Superior temporal gyrus (tissue), 1 donor: ENCODE measurements at regions not wholly inside any gene's neighbourhood (a gene's known extent, or its start where the extent isn't known, plus 50 kb on each side); places are given as distances from the start of the nearest gene placed in this dataset.

Experiments
- DNase-seq: peaks from one replicate; pipeline ENCODE4 v3.0.0-alpha.2; 2016; ENCODE audit errors: extremely low spot score

DNA sequence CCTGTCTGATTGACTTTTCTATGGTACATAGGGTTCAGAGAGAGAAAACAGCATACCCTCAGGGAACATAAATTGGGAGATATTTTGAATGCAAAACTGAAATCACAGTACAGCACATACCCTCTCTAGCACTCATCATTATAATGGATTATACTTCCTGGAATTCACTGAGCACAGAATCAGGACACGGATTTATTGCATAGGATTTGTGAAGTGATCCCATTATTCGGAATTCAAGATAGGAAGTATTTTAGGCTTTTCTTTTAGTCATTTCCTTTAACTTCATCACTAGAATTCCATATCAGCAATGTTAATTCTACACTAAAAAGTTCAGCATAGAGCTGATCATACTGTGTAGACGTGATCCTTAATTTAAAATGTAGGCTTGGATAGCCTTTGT lies 407.0 kb downstream of the PID1 start:
- no peak for DNase-seq

DNA sequence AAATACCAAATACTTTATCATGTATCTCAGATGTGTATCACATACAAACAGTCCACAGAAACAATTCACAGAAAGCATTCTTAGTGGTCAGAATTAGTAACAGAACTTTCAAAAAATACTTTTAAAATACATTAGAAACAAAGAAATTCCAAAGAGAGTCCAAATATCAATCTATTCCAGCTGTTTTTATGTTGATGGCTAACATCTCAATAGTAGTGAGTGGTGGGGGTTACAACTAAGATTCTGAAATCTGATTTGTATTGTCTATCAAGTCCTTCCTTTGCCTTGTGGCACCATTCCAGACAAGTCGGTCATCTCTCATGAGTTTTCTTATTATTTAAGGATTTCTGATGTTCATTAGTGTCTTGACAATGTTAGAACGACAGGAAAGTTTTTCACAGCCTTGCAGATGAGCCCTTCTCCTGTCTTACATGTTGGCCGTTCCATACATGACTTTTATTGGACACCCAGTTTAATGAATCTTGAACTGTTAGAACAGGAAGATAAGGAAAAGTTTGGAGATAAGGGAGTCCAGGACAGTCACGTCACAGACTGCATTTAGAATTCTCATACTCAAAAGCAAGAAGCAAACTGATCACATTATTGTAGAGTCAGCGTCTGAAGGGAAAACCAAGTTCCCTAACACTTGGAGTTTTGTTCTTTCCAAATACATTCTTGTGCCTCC lies 410.3 kb downstream of the PID1 start:
- DNase-seq = no peak

DNA sequence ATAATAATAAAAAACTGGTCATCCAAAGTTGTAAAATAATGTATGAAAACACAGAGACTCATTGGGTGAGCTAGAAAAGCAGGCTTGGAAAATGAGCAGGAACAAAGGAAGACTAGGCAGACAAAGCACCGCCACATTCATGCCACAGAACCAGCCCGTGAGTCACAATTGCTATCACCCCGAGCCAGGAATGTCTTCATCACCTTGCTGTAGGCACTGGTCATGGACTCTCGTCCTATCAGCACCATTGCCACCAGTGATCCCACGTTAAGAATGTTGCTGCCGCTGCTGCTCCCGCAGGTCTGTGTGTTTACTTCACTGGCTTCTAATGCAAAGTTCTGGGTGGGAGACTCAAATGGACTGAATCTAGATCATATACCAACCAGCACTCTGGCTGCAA lies 417.9 kb downstream of the PID1 start:
- DNase-seq = no peak

DNA sequence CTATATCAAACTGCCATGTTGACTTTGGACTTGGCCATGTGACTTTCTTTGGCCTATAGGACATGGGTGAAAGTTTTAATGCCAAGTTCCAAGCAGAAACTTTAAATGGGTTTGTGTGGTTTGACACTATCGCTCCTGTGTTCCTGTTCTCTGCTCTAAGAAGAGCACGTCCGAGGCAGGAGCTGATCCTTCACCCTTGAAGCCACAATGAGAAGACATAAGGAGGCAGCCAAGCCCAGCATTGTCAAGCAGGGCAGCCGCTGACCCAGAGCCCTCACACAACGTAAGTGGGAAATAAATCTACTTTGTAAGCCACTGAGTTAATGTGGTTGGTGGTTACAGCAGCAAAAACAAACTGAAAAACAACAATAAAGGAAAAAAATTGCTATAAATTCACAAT lies 422.4 kb downstream of the PID1 start:
- DNase-seq = no peak

DNA sequence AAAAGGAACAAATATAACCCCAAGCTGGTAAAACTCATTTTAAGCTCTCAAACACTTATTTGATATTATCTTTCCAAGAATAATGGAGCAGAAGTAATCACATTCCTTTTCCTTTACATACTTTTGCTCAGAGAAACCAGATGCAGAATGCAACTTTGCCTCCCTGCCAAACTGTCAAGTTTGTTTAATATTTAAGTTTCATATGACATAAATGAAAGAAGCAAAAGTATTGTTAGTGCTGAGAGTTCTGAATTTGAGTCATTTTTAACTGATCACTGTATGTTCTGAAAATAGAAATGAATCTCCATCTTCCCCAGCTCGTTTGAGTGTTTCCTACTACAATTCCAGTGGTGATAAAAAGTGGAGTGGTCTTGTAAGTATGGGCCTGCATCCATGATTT lies 423.4 kb downstream of the PID1 start:
- DNase-seq = no peak

DNA sequence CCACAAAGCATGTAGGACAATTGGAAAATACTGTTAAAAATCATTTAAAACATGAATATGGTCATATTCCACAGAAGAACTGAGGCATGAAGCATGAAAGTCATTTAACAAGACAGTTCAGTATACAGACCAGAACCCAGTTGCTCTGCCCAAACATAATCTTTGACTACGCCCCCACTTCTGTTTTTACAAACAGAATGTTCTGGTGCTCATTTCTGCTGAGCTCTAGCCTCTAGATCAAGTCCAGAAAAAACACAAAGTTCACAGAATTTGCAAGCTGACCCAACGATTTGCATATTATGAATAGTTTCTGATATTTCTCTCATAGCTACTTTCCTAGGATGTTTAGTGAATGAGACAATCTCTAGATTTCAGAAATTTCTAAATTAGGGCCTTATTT lies 424.9 kb downstream of the PID1 start:
- DNase-seq = no peak

DNA sequence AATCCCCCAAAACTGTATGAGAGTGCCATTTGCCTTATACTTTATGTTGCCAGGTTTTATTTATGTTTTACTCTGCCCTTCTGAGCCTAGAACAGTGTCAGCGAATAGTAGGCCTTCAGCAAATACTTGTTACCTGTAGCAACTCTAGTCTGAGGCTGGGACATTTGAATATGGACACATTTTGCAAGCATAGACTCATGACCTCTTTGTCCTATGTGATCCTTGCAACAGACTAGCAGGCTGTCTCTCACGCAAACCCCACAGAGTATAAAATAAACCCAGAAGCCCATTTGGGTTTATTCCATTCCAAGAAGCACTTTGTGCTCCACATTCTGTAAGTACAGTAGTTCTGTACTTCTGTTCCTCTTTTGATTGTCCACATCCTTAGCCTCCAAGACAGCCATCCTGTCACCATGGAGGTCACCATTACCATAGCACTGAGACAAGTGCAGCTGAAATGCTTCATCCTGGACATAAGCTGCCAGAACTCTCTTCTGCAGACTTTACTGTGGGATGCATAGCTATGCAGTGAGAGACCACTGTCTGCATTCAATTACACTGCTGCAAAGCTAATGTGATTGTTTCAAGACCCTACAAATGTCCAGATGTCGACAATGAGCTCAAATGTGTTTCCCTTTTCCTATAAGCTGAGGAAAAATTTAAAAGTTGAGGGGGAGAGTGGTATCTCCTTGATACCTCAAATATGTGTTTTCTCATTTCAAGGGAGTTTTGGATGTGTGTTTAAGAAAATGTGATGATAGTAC lies 425.7 kb downstream of the PID1 start:
- DNase-seq = no peak

DNA sequence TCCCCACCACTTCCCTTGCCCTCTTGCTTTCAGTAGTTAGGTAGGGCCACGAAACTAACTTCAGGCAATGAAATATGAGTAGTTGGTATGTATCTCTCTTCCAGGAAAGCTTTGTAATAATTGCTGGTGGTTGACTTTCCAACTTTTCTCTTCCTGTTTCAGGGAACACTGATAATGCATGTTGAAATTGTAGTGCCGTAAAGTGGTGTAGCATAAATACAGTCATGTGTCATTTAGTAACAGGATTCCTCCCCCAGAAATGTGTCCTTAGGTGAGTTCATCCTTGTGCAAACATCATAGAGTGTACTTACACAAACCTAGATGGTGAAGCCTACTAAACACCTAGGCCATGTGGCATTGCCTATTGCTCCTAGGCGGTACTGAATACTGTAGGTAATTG lies 429.2 kb downstream of the PID1 start:
- no peak for DNase-seq

DNA sequence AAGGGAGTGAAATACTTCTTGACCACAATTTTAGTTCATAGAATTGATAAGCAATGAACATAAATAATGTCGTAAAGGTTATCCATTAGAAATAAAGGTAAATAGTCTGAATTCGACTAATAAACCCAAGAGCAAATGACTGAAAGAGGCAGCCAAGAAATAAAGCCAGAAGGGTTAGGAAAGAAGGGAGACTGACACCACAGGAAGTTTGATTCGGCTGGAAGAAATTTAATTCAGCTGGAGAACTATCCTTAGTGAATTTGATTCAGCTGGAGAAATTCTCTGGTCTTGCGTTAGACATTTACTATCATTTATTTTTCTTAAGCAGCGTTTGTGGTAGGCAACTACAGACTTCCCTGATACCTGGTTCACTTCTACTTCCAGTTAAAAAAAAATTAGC lies 429.6 kb downstream of the PID1 start:
- DNase-seq = no peak

DNA sequence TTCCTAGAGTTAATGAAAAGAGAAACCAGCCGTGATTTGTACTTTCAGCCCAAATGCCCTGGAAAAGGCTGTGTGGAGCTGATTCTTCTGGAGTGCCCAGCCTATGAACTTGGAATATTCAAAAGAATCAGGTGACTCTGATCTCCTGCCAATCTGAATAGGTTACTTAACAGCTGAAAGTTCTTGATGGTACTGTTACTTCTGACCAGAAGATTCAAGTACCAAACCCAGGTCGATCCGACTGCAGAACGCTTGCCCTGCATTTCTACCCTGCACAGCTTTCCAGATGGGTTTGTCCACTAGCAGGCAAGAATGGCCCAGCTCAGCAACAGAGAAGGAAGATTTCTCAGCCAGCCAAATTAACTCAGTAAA lies 430.4 kb downstream of the PID1 start:
- no peak for DNase-seq

DNA sequence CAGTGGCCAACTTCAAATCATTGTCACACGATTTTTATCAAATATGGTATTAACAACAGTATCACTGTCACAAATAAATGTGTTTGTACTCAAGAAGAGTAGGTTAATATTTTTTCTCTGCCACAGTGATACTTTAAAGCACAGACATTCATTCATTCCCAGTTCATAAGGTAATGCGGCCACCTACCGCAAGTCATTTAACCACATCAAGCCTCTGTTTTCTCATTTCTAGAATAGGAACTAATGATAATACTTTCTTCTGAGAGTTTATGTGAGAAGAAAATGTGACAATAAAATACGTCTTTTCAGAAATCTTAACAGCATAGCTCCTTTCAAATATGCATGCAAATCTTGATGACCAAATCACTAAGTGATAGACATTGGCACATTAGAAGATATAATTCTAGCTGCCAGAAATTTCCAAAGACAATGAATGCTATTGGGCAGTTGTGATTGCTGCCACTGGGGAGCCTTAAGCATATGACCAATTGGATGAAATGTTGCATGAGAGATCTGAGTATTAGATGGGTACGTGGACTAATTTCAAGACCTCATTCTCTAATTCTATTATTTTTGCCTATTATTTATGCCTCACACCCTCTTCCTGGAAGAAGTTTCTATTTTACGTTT lies 430.9 kb downstream of the PID1 start:
- DNase-seq = no peak

DNA sequence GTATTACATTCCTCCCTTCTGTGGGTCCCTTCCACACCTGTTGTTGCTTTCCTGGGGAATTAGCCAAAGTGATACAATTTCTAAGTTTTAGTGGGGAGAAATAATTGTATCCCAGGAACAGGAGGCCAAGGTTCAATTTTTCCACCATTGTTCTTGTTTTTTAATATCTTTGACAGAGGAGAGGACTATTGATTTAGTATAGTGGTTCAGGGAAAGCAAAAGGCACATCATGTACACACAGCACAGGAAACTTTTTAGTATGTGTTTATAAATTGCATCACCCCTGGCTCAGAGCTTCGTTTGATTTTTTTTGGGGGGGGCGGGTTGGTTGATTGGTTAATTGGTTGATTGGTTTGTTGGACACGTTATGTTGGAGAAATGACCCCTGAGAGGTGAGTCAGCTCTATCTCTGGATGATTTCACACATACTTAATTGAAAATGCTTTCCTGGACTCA lies 431.6 kb downstream of the PID1 start:
- no peak for DNase-seq

DNA sequence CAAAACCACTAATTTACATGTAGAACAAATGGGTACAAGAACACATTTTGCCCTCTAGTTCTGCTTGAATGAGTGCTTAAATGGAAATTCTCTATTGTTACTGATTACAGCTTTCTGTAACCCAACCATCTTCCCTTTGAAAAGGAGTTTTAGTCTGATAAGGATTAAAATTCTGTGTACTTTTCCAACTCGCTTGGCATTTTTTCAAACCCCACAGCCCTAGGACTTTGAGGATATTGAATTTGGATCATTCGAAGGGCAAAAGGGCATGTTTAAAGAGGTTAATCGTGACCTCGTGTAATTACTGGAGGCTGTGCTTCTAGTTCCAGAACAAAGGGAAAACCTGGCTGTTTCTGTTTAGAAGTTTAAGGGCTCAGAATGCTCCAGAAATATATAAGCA lies 432.3 kb downstream of the PID1 start:
- no peak for DNase-seq

DNA sequence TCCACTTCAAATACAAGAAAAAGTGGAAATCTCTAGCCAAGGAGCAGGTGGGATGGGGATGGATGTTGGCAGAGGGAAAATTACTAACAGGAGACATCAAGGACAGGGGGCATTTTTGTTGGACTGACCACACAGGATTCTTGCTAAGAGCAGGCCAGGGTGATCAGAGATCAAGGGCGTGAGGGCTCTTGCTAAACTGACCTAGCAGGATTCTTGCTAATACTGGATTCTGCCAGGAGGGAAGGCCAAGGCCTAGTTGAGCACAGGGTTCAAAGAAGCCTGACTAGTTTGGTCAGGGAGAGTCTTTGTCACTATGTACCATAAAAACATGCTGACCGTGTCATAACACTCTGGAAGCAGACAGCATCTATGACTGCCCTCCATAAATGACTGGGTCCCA lies 442.7 kb downstream of the PID1 start:
- no peak for DNase-seq

DNA sequence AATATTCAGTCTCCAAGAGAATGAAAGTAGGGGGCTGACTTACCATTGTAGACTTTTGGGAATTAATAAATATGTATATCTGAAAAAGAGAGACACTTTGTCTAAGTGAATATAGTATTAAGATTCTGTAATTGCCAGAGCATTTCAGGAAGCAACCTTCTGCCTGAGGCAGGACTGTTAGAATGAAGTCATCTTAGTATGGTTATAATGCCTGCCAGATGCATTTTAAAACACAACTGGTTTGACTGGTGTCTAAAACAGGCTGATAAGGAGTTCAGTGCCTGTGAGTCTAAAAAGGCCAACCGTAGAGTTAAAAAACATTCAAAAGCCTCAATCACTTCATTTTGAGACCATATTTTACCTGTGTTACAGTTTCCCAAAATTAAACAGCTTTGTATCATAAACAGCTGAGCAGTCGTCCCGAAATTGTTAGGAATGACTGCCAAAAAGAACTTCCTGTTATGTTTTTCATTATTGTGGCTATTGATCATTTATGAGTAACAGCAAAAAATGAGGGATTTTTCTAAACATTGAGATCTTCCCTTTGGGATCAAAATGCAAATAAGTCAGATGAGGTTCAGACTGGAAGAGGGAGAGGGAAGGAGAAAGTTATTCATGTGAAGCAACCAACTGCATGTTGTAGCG lies 443.9 kb downstream of the PID1 start:
- DNase-seq = no peak

DNA sequence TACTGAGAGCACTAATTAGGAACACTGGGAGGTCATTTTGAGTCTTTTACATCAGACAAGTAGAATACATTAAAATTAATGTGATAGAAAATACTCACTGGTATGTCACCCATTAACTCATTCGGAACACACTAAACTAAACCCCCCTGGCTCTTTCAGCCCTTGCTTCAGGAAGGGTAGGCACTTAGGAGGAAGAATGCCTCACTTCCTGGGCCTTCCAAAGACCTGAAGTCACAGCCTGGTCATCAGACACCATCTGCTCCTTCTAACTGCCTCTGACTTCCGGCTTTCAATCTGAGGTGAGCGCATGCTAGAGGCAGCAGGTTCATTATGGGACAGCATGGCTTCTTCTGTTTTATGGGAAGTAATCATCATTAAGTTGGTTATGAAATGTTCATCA lies 451.4 kb downstream of the PID1 start:
- no peak for DNase-seq

DNA sequence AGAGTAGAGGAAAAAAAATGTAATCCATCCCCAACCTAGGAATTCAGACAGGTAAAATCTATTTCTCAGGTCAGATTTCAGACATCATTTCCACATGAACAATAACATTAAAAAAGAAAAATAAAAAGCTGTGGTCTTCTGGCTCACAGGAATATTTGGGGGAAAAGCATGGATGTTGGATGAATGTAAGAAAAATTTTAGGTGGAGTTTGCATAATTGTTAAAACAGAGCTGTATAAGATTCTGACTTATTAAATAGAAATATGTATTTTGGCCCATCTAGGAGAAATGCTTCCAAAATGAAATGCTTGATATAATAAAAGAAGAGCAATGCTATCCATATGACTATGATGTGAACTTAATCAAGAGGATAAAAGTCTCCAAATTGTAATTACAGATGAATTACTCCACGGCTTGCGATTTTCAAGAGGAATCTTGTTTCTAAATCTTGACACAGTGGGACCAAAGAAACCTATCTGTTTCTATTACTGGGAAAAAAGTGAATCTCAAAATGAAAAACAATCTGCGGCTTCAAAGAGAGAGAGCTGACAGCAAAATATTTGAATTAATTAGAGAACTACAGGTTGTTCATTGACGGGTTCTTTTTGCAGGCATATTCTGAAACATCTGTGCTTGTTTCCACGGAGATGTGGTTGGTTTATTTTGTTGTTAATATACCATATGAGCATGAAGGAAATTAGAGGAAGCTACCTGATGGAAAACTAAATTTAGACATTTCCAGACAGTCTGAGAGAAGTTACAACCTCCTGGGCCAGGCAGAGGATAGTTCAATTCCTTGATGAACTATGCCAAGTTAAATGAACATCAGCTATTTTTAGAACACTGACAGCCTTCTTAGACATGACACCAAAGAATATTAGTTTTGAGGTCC lies 468.7 kb downstream of the PID1 start:
- DNase-seq = no peak

DNA sequence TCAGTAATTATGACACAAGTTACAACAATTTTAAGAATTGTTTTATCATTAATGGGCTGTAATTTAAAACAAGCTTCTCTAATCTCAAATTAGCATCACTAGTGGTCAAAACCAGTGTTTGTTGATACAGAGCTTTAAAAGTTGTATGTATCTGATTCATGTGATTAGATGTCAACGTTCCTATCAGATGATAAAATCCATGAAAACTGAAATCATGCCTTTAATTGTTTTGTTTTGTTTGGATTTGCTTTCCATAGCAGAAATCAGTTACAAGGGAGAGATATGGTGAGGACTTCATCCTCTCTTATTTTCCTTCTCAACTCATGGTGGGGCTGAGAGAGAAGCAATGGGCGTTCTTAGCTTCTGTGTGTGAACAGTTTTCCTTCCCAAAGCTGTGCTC lies 469.6 kb downstream of the PID1 start:
- DNase-seq = no peak

DNA sequence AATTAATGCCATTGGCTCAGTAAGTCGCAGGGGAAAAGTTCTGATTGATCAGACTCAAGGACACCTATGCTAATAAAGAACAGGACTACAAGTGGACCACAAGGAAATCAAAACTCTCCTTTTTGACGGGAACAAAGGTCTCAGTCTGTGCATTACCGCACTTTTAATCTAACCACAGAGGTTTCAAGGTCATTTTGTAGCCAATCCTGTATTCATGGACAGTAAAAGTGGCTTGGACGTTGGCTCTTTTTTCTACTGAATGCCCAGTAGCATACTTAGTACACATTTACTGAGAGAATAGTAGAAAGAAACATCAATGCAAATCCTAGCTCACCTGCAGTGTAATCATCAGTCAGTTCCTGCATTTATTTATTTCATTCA lies 471.9 kb downstream of the PID1 start:
- no peak for DNase-seq

DNA sequence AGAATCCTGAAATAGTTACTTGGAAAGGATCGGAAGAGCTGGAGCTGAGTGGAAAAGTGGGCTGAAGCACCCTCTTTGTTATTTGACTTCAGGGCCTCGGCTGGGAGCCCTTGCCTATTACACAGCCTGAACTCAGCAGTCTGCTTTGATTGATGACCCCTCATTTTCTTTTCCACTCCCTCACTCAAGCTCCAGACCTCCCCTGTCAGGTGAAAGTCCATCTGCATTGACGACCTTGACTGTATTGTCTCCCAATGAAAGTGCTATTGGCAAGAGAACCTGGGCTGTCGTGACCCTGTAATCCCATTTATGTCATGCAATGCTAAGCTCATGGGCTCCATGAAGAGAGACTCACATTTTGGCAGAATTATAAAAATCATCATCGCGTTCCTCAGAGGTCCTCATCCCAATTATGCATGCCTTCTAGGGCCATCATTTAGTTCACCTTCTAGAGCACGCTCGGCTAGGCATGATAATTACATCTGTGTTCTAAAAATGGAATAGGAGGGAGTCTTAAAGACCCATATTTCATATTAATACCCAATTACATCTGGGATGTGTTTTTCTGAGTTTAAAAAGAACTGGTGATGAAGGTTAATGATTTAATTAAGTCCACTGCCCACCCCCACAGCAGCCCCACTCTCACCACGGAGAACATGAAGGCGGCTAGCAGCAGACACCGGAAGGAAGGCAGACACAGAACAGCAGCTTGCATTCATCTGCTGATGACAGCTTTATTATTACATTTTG lies 472.5 kb downstream of the PID1 start:
- no peak for DNase-seq

DNA sequence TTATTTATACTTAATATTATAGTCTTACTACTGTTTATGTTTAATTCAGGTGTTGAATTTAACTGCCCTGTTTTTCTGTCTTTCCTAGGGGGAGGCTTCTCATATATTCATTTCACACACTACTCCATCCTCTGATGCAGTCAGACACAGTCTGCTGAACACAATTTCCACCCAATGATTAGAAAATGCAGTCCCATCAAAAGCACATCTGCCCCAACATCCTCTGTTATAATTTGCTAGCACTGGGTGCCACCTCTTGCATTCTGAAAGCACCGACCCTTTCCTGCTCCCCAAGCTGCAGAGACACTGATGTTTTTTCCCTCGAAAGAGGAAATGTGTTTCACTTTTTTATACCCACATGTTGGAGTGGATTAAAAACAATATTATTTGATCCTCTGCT lies 474.7 kb downstream of the PID1 start:
- DNase-seq = no peak
